SK-N-MC (cell line): ENCODE measurements at regions not wholly inside any gene's neighbourhood (a gene's known extent, or its start where the extent isn't known, plus 50 kb on each side); places are given as distances from the start of the nearest gene placed in this dataset.

ENCODE experiments used
- EZH2 ChIP-seq: fragments of 200-600 bp; sonication (generic); IDR thresholded peaks from one replicate; pipeline ENCODE4 v1.6.1; 2017; ENCODE audit warnings: antibody characterized with exemption
- FOXP2 ChIP-seq: optimal IDR thresholded peaks from 2 replicates; pipeline ENCODE3; 2011; ENCODE audit warnings: mild to moderate bottlenecking, moderate library complexity; ENCODE audit not compliant: insufficient read depth; ENCODE audit errors: extremely low read length, control extremely low read depth
- POLR2AphosphoS5 ChIP-seq: IDR thresholded peaks from 2 replicates; pipeline ENCODE4 v1.6.1; 2012; ENCODE audit warnings: mild to moderate bottlenecking, low read depth, low read length, borderline replicate concordance

DNA sequence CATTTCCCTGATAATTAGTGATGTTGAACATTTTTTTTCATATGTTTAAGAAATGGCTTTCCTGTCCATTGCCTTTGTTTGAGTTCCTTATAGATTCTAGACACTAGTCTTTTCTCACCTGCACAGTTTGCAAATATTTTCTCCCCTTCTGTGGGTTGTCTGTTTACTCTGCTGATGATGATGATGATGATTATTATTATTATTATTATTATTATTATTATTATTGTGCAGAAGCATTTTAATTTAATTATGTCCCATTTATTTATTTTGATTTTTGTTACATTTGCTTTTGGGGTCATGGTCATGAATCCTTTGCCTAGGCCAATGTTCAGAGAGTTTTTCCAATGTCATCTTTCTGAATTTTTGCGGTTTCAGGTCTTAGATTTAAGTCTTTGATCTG is 492.5 kb upstream of the TSHZ3 start:
- no peak for TF ChIP-seq EZH2
- TF ChIP-seq POLR2AphosphoS5 = no peak
- TF ChIP-seq FOXP2 = no peak
